SK-N-SH (cell line): ENCODE measurements at regions not wholly inside any gene's neighbourhood (a gene's known extent, or its start where the extent isn't known, plus 50 kb on each side); places are given as distances from the start of the nearest gene placed in this dataset.

Experiments
- CTCF ChIA-PET: fragments of 300-600, 350-600 bp; formaldehyde crosslinking; extraction: SDS; loops from one replicate; lab custom pipeline; 2021; lab: Yijun Ruan, JAX
- POLR2A ChIA-PET: fragments of 350-600 bp; sonication (Branson Sonifier 250); formaldehyde crosslinking; extraction: SDS; loops from one replicate; lab custom pipeline; 2020; ENCODE audit warnings: antibody characterized with exemption, inconsistent platforms; lab: Yijun Ruan, JAX
- DNase-seq: peaks from one replicate; pipeline ENCODE4 v3.0.0; 2012
- H2AFZ ChIP-seq: fragments of 200-600 bp; sonication (generic); 2 replicates; pipeline ENCODE4 v1.8.1; 2016; ENCODE audit warnings: antibody characterized with exemption, mild to moderate bottlenecking, low read depth
- H3F3A ChIP-seq: fragments of 200-600 bp; sonication (generic); replicated peaks from 2 replicates; pipeline ENCODE3; 2016; ENCODE audit warnings: antibody characterized with exemption, mild to moderate bottlenecking; ENCODE audit not compliant: insufficient read depth
- H3K27ac ChIP-seq, 2 experiments: fragments of 200-500 bp in 1 of 2; fragments of 200-600 bp in 1 of 2; sonication (Bioruptor generic) in 1 of 2; sonication (generic), shearing (Covaris generic) in 1 of 2; 2 replicates each; pipeline versions ENCODE4 v1.5.1 to v1.6.1; 2014 to 2016; ENCODE audit warnings: low read depth in 2 of 2, inconsistent platforms in 1 of 2, low read length in 1 of 2, mild to moderate bottlenecking in 1 of 2, mixed read lengths in 1 of 2
- H3K27me3 ChIP-seq: fragments of 200-600 bp; sonication (generic), shearing (Covaris generic); 2 replicates; pipeline ENCODE4 v1.6.1; 2016; ENCODE audit warnings: mixed run types; ENCODE audit not compliant: insufficient read depth
- H3K36me3 ChIP-seq, 2 experiments: fragments of 200-500 bp in 1 of 2; fragments of 200-600 bp in 1 of 2; sonication (Bioruptor generic) in 1 of 2; sonication (generic) in 1 of 2; replicated peaks in 1 of 2; 2 replicates each; pipeline versions ENCODE3 to v1.5.1; 2014 to 2016; ENCODE audit warnings: low read length in 1 of 2, mild to moderate bottlenecking in 1 of 2; ENCODE audit not compliant: insufficient read depth in 2 of 2, control insufficient read depth in 1 of 2
- H3K4me1 ChIP-seq, 2 experiments: fragments of 200-500 bp in 1 of 2; fragments of 200-600 bp in 1 of 2; sonication (Bioruptor generic) in 1 of 2; sonication (generic), shearing (Covaris generic) in 1 of 2; 2 replicates each; pipeline versions ENCODE4 v1.5.1 to v1.6.1; 2014 to 2016; ENCODE audit warnings: low read depth in 1 of 2, low read length in 1 of 2, mixed run types in 1 of 2; ENCODE audit not compliant: insufficient read depth in 2 of 2, control insufficient read depth in 1 of 2
- H3K4me2 ChIP-seq: fragments of 200-600 bp; sonication (generic), shearing (Covaris generic); 2 replicates; pipeline ENCODE4 v1.6.1; 2017; ENCODE audit warnings: mixed run types
- H3K4me3 ChIP-seq, 2 experiments: fragments of 200-500 bp in 1 of 2; fragments of 200-600 bp in 1 of 2; sonication (Bioruptor generic) in 1 of 2; sonication (generic), shearing (Covaris generic) in 1 of 2; 2 replicates each; pipeline versions ENCODE4 v1.5.1 to v1.8.1; 2014 to 2016; ENCODE audit warnings: low read depth in 2 of 2, inconsistent platforms in 1 of 2, low read length in 1 of 2, mild to moderate bottlenecking in 1 of 2, mixed read lengths in 1 of 2, moderate library complexity in 1 of 2
- H3K79me2 ChIP-seq: fragments of 200-600 bp; sonication (generic); 2 replicates; pipeline ENCODE4 v1.8.1; 2017; ENCODE audit warnings: mild to moderate bottlenecking; ENCODE audit not compliant: insufficient read depth
- H3K9ac ChIP-seq: fragments of 200-600 bp; sonication (generic); 2 replicates; pipeline ENCODE4 v1.6.1; 2017; ENCODE audit warnings: mixed run types
- H3K9me2 ChIP-seq: fragments of 200-600 bp; sonication (generic); 2 replicates; pipeline ENCODE4 v1.6.1; 2017; ENCODE audit warnings: mixed run types
- H3K9me3 ChIP-seq: fragments of 200-600 bp; sonication (generic); 2 replicates; pipeline ENCODE4 v1.6.1; 2017; ENCODE audit warnings: mixed run types, mild to moderate bottlenecking, moderate library complexity
- H4K20me1 ChIP-seq: fragments of 200-600 bp; sonication (generic); 2 replicates; pipeline ENCODE4 v1.6.1; 2017; ENCODE audit warnings: mild to moderate bottlenecking, mixed run types; ENCODE audit not compliant: insufficient read depth
- CHD2 ChIP-seq: fragments of 150-350 bp; IDR thresholded peaks from 2 replicates; pipeline ENCODE4 v1.6.1; 2018; ENCODE audit warnings: low read length; ENCODE audit not compliant: partially characterized antibody
- ELF1 ChIP-seq: IDR thresholded peaks from 2 replicates; pipeline ENCODE4 v1.4.0; 2012
- EP300 ChIP-seq, 2 experiments: IDR thresholded peaks; 2 replicates each; pipeline versions ENCODE4 v1.4.0 to v1.6.1; 2012; ENCODE audit warnings: borderline replicate concordance in 1 of 2, low read depth in 1 of 2, low read length in 1 of 2
- EZH2phosphoT487 ChIP-seq: fragments of 200-600 bp; sonication (generic); IDR thresholded peaks from 2 replicates; pipeline ENCODE4 v1.6.1; 2017; ENCODE audit warnings: low read depth, mixed run types, mild to moderate bottlenecking, antibody characterized with exemption, moderate library complexity, borderline replicate concordance
- FOSL2 ChIP-seq: IDR thresholded peaks from 2 replicates; pipeline ENCODE4 v1.4.0; 2012; ENCODE audit warnings: low read depth, mild to moderate bottlenecking, moderate library complexity, borderline replicate concordance
- GABPA ChIP-seq: IDR thresholded peaks from 2 replicates; pipeline ENCODE4 v1.4.0; 2012; ENCODE audit warnings: low read depth, mild to moderate bottlenecking
- GATA2 ChIP-seq: sonication (generic); formaldehyde crosslinking; IDR thresholded peaks from 2 replicates; pipeline ENCODE4 v1.5.0; 2020; ENCODE audit warnings: mild to moderate bottlenecking, missing genetic modification reagents
- JUND ChIP-seq: IDR thresholded peaks from 2 replicates; pipeline ENCODE4 v1.4.0; 2012
- MXI1 ChIP-seq: IDR thresholded peaks from 2 replicates; pipeline ENCODE4 v1.6.1; 2012; ENCODE audit warnings: mild to moderate bottlenecking, low read depth, low read length, improper control_type of control experiment
- POLR2AphosphoS5 ChIP-seq: IDR thresholded peaks from 2 replicates; pipeline ENCODE4 v1.6.1; 2012; ENCODE audit warnings: low read depth, low read length
- RCOR1 ChIP-seq: fragments of 150-350 bp; IDR thresholded peaks from 2 replicates; pipeline ENCODE4 v1.6.1; 2017; ENCODE audit warnings: antibody characterized with exemption, low read length
- SMC3 ChIP-seq: IDR thresholded peaks from 2 replicates; pipeline ENCODE4 v1.6.1; 2012; ENCODE audit warnings: low read depth, low read length, improper control_type of control experiment
- TCF12 ChIP-seq: IDR thresholded peaks from 2 replicates; pipeline ENCODE4 v1.4.0; 2012
- TEAD4 ChIP-seq: IDR thresholded peaks from 2 replicates; pipeline ENCODE4 v1.4.0; 2012; ENCODE audit warnings: mild to moderate bottlenecking, borderline replicate concordance; ENCODE audit not compliant: insufficient read depth
- YY1 ChIP-seq: IDR thresholded peaks from 2 replicates; pipeline ENCODE4 v1.4.0; 2012; ENCODE audit warnings: low read depth, mild to moderate bottlenecking
- WGBS: methylation state at CpG from one replicate; pipeline ENCODE4 v1.1.6; 2017; ENCODE audit warnings: low lambda C conversion rate; 5-methylcytosine and 5-hydroxymethylcytosine counted together
- TF ChIP-seq, protein P1 (sequence below): IDR thresholded peaks from 2 replicates; pipeline ENCODE4 v1.4.0; 2012; ENCODE audit warnings: low read depth, borderline replicate concordance
- TF ChIP-seq, protein P2 (sequence below): IDR thresholded peaks from 2 replicates; pipeline ENCODE4; 2012
- TF ChIP-seq, protein P3 (sequence below): fragments of 150-350 bp; IDR thresholded peaks from 2 replicates; pipeline ENCODE4 v1.6.1; 2016; ENCODE audit warnings: mild to moderate bottlenecking, low read depth, low read length
- TF ChIP-seq, protein P4 (sequence below): IDR thresholded peaks from 2 replicates; pipeline ENCODE4 v1.4.0; 2012; ENCODE audit warnings: low read depth

DNA sequence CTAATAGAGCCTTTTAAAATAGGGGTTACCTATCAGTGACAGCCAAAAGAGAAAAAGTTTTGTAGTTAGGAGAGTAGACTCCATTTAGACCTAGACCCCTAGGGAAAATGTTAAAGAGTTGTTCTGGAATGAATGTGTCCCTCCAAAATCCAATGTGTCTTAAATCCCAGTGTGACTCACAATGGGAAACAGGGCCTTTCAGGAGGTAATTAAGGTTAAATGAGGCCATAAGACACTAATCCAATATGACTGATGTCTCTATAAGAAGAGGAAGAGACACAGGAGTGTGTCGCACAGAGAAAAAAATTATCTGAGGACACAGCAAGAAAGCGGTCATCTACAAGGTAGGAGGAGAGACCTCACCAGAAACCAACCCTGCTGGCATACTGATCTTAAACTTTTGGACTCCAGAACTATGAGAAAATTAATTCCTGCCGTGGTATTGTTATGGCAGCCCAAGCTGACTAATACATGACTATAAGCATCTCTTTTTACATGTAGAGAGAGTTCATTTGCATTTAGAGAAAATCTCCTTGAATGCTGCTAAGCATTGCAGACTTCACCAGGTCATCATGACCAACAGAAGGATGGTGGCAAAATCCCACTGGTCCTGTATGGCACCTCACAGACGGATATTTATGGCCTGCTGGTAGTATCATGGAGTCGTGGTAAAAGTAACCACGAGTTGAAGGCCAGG, 259.6 kb upstream of the TMTC1 start:
- no peak for DNase-seq
- peaks cover 12% of the 10 kb centered on the region for H3F3A ChIP-seq

DNA sequence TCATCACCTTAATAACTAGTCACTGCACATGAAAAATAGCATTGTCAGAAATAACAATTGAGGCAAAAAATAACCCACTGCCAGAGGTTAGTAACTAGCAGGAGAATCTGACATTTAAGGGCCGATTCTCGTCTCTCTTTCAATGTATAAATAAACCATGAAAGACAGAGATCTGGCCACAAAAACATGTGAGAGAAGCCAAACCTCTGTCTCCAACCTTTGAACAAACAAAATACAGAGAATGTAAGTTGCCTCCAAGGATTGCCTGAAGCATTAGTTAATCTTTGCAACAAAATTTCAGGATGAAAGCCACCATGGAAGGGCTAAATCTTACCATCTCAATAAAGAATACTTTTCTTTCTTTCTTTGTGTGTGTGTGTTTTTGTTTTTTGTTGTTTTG, 257.4 kb upstream of the TMTC1 start:
- TF ChIP-seq, protein P1, sequence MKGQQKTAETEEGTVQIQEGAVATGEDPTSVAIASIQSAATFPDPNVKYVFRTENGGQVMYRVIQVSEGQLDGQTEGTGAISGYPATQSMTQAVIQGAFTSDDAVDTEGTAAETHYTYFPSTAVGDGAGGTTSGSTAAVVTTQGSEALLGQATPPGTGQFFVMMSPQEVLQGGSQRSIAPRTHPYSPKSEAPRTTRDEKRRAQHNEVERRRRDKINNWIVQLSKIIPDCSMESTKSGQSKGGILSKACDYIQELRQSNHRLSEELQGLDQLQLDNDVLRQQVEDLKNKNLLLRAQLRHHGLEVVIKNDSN, result no peak
- TF ChIP-seq CHD2 (no peak), SMC3 (no peak), GATA2 (CRISPR knock-in tag) (no peak), MXI1 (no peak), EP300 (IDR thresholded peaks at IDR 0.05; ENCODE audit: borderline replicate concordance in 1 of 2, low read depth in 1 of 2, low read length in 1 of 2) (no peak), JUND (no peak), TCF12 (no peak)
- TF ChIP-seq, protein P2, sequence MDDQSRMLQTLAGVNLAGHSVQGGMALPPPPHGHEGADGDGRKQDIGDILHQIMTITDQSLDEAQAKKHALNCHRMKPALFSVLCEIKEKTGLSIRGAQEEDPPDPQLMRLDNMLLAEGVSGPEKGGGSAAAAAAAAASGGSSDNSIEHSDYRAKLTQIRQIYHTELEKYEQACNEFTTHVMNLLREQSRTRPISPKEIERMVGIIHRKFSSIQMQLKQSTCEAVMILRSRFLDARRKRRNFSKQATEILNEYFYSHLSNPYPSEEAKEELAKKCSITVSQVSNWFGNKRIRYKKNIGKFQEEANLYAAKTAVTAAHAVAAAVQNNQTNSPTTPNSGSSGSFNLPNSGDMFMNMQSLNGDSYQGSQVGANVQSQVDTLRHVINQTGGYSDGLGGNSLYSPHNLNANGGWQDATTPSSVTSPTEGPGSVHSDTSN, result no peak
- TF ChIP-seq, all 33 proteins: peak for 0
- Histone ChIP-seq H3K9me3 (no peaks in the 10 kb centered on the region), H3K4me2 (no peak overlapping the region), H3K27ac (no peak overlapping the region), H3K9ac (no peak overlapping the region), H3K9me2 (no peaks in the 10 kb centered on the region), H3K36me3 (no peaks in the 10 kb centered on the region), H3K79me2 (no peaks in the 10 kb centered on the region), H3F3A (no peaks in the 10 kb centered on the region), H4K20me1 (no peaks in the 10 kb centered on the region), H2AFZ (no peak overlapping the region), H3K4me1 (no peaks in the 10 kb centered on the region), H3K4me3 (no peak overlapping the region), H3K27me3 (no peaks in the 10 kb centered on the region)
- WGBS, result 46% methylated on average over 2 of the region's 2 CpGs
- CTCF ChIA-PET, result no interaction called here
- no peak for DNase-seq
- POLR2A ChIA-PET, result no interaction called here

More for the DNA sequence above, 259.6 kb upstream of the TMTC1 start:
- TF ChIP-seq ELF1, result no peak
- TF ChIP-seq RCOR1, result no peak
- no peak for TF ChIP-seq POLR2AphosphoS5
- TF ChIP-seq, protein P2, result no peak
- no peak for TF ChIP-seq TEAD4
- no peak for TF ChIP-seq FOSL2
- TF ChIP-seq TCF12, result no peak
- TF ChIP-seq EZH2phosphoT487, result no peak
- TF ChIP-seq, protein P3, sequence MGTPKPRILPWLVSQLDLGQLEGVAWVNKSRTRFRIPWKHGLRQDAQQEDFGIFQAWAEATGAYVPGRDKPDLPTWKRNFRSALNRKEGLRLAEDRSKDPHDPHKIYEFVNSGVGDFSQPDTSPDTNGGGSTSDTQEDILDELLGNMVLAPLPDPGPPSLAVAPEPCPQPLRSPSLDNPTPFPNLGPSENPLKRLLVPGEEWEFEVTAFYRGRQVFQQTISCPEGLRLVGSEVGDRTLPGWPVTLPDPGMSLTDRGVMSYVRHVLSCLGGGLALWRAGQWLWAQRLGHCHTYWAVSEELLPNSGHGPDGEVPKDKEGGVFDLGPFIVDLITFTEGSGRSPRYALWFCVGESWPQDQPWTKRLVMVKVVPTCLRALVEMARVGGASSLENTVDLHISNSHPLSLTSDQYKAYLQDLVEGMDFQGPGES, result no peak
- no peak for TF ChIP-seq GABPA
- TF ChIP-seq, protein P4, sequence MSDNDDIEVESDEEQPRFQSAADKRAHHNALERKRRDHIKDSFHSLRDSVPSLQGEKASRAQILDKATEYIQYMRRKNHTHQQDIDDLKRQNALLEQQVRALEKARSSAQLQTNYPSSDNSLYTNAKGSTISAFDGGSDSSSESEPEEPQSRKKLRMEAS, result no peak
- no peak for TF ChIP-seq YY1
- ChIA-PET POLR2A (no interaction called here), CTCF (no interaction called here)
- no peaks in the 10 kb centered on the region for H4K20me1 ChIP-seq
- no peak overlapping the region for H3K4me2 ChIP-seq
- no peaks in the 10 kb centered on the region; a peak in 3 of 4 replicates for H3K4me1 ChIP-seq
- no peaks in the 10 kb centered on the region for H3K9me2 ChIP-seq
- H3K4me3 ChIP-seq, result no peak overlapping the region
- H2AFZ ChIP-seq, result 0 out of 2 replicates have a peak overlapping the region, but pooled peaks have one; percentile 8
- no peak overlapping the region for H3K27ac ChIP-seq
- no peaks in the 10 kb centered on the region for H3K79me2 ChIP-seq
- H3K36me3 ChIP-seq, result no peaks in the 10 kb centered on the region
- H3K27me3 ChIP-seq, result no peaks in the 10 kb centered on the region
- WGBS, result 46% methylated on average over 6 of the region's 6 CpGs
- H3K9me3 ChIP-seq, result no peaks in the 10 kb centered on the region
- no peak overlapping the region for H3K9ac ChIP-seq
